ENCODE measurements at regions not wholly inside any gene's neighbourhood (a gene's known extent, or its start where the extent isn't known, plus 50 kb on each side); places are given as distances from the start of the nearest gene placed in this dataset.

DNA sequence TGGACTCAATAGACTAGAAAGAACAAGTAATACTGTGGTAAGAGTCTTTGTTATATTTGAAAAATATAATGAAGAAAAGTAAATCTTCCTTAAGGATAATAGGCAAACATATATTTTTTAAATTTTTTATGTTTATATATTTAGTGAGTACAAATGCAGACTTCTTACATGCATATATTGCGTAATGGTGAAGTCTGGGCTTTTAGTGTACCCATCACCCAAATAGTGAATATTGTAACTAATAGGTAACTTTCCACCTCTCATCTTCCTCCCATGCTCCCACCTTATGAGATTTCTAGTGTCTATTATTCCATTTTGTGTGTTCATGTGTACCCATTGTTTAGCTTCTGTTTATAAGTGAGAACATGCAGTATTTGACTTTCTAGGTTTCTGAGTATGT lies 711.2 kb upstream of the NDST4 start:
- POLR2A ChIA-PET: no interaction called here
- no peak overlapping the region for H3K27ac ChIP-seq (ENCODE audit: low read depth, low read length)
- H3K4me3 ChIP-seq (ENCODE audit: low read depth, low read length): no peak overlapping the region
- TF ChIP-seq, protein P1, sequence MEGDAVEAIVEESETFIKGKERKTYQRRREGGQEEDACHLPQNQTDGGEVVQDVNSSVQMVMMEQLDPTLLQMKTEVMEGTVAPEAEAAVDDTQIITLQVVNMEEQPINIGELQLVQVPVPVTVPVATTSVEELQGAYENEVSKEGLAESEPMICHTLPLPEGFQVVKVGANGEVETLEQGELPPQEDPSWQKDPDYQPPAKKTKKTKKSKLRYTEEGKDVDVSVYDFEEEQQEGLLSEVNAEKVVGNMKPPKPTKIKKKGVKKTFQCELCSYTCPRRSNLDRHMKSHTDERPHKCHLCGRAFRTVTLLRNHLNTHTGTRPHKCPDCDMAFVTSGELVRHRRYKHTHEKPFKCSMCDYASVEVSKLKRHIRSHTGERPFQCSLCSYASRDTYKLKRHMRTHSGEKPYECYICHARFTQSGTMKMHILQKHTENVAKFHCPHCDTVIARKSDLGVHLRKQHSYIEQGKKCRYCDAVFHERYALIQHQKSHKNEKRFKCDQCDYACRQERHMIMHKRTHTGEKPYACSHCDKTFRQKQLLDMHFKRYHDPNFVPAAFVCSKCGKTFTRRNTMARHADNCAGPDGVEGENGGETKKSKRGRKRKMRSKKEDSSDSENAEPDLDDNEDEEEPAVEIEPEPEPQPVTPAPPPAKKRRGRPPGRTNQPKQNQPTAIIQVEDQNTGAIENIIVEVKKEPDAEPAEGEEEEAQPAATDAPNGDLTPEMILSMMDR (IDR thresholded peaks at IDR 0.05; ENCODE audit: low read depth, low read length): no peak
- CTCF ChIA-PET: no interaction called here
- H3K27me3 ChIP-seq (ENCODE audit: control insufficient read depth, insufficient read depth, low read length): no peaks in the 10 kb centered on the region
- DNase-seq (ENCODE audit: low read depth, low spot score): no peak
- no peaks in the 10 kb centered on the region for H3K9me3 ChIP-seq (ENCODE audit: control insufficient read depth, insufficient read depth, low read length)

DNA sequence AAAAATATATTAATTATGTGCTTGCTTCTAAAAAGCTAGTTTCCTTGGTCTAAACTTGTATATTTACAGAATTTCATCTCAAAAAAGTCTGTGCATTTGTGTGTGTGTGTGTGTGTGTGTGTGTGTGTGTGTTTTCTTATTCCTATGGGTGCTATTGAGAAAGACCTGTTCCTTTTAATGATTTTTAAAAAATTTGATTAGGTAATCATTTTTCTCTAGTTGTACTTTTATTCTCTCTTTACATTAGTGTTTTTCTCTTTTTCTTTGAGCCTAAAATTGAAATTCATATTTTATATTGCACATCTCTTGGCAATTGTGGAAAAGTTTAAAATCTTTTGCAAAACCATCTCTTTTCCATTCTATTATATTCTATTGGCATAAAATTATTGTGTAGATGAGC lies 690.4 kb upstream of the NDST4 start:
- POLR2A ChIA-PET: no interaction called here
- CTCF ChIA-PET: no interaction called here
- TF ChIP-seq, protein P1 (IDR thresholded peaks at IDR 0.05; ENCODE audit: low read depth, low read length): no peak

DNA sequence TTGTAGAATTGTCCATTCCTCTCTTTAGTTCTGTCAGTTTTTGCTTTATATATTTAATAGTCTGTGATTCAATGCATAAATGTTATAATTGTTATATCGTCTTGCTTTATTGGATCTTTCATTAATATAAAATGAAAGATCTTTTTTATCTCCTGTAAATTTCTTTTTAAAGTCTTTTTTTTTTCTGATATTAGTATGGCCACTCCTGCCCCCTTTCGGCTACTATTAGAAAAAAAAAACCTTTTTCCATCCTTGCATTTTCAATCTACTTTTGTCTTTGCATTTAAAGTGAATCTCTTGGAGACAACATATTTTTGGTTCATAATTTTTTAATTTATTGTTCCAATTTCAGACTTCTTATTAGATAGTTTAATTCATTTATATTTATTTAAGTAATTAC lies 677.4 kb upstream of the NDST4 start:
- DNase-seq (ENCODE audit: low read depth, low spot score): no peak
- TF ChIP-seq, protein P1 (IDR thresholded peaks at IDR 0.05; ENCODE audit: low read depth, low read length): no peak
- POLR2A ChIA-PET: no interaction called here

More for the DNA sequence above, 690.4 kb upstream of the NDST4 start:
- Histone ChIP-seq H3K27me3 (ENCODE audit: control insufficient read depth, insufficient read depth, low read length) (no peaks in the 10 kb centered on the region), H3K27ac (ENCODE audit: low read depth, low read length) (no peak overlapping the region), H3K4me3 (ENCODE audit: low read depth, low read length) (no peak overlapping the region), H3K9me3 (ENCODE audit: control insufficient read depth, insufficient read depth, low read length) (peaks cover 6% of the 10 kb centered on the region)
- no peak for DNase-seq (ENCODE audit: low read depth, low spot score)

DNA sequence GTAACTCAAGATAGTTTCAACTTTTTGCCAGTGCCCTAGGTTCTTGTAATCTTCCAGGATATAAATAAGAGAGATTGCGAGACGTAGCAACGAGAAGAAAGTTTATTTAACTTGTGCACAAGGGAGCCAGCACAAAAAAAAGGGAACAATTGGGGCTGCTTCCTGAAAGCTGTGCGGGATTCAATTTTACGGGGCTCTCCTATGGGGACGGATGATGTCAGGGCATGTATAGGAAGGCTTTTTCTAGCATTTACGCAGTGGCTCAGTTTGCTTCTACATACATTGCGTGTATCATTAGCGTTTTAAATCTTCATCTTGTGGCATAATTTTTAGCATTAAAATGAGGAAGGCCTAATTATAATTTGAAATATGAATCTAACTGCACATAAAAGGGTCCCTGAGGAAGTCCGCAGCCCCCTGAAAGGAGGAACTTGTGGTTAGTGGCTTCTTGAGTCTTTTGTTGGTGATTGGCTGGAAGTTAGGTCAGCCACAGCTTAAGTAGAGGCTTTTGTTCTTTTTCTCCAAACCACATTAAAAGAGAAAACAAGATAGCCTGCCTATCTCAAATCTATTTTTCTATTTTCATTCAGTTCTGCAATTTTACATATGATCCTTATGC lies 668.2 kb upstream of the NDST4 start:
- CTCF ChIA-PET: no interaction called here
- TF ChIP-seq, protein P1 (IDR thresholded peaks at IDR 0.05; ENCODE audit: low read depth, low read length): no peak
- H3K9me3 ChIP-seq (ENCODE audit: control insufficient read depth, insufficient read depth, low read length): no peaks in the 10 kb centered on the region
- no peak for DNase-seq (ENCODE audit: low read depth, low spot score)
- H3K27me3 ChIP-seq (ENCODE audit: control insufficient read depth, insufficient read depth, low read length): no peaks in the 10 kb centered on the region
- no peak overlapping the region for H3K4me3 ChIP-seq (ENCODE audit: low read depth, low read length)
- H3K27ac ChIP-seq (ENCODE audit: low read depth, low read length): no peak overlapping the region
- POLR2A ChIA-PET: no interaction called here

More for the DNA sequence above, 677.4 kb upstream of the NDST4 start:
- Histone ChIP-seq H3K27me3 (ENCODE audit: control insufficient read depth, insufficient read depth, low read length) (no peaks in the 10 kb centered on the region), H3K27ac (ENCODE audit: low read depth, low read length) (no peak overlapping the region), H3K4me3 (ENCODE audit: low read depth, low read length) (no peak overlapping the region), H3K9me3 (ENCODE audit: control insufficient read depth, insufficient read depth, low read length) (peaks cover 4% of the 10 kb centered on the region; the same call in 1 of the 2 replicates)
- CTCF ChIA-PET: no interaction called here

DNA sequence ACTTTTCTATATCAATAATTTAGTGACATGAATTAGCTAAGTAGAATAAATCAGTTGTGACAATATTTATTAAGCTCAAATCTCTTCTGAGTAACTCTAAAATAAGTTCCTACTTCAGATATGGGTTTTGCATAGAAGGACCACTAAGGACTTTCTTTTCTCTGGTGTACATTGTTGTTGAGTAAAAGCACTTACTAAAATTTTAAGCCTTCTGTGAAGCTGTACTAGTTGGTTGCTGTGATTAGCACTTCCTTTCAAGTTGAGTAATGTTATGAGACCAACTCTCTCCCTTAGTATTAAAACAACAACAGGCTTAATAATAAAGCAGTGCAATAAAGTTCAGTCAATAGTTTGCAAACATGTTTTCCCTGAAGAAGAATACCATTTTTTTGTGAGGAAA lies 667.4 kb upstream of the NDST4 start:
- TF ChIP-seq, protein P1 (IDR thresholded peaks at IDR 0.05; ENCODE audit: low read depth, low read length): no peak
- H3K27ac ChIP-seq (ENCODE audit: low read depth, low read length): no peak overlapping the region
- CTCF ChIA-PET: no interaction called here
- H3K27me3 ChIP-seq (ENCODE audit: control insufficient read depth, insufficient read depth, low read length): no peaks in the 10 kb centered on the region
- no peaks in the 10 kb centered on the region for H3K9me3 ChIP-seq (ENCODE audit: control insufficient read depth, insufficient read depth, low read length)
- DNase-seq (ENCODE audit: low read depth, low spot score): no peak
- H3K4me3 ChIP-seq (ENCODE audit: low read depth, low read length): no peak overlapping the region
- POLR2A ChIA-PET: no interaction called here

Data from AG04450 (cell line).